ENCODE measurements at regions not wholly inside any gene's neighbourhood (a gene's known extent, or its start where the extent isn't known, plus 50 kb on each side); places are given as distances from the start of the nearest gene placed in this dataset.

- no peak overlapping the region for H3K4me3 ChIP-seq
- TF ChIP-seq CTCF (IDR thresholded peaks at IDR 0.05) (no peak), POLR2A (IDR thresholded peaks at IDR 0.05) (no peak)
- H3K27me3 ChIP-seq: no peaks in the 10 kb centered on the region
- no peak for DNase-seq
- intact Hi-C loops (cut with DNase I): no loop called here
- H3K9me3 ChIP-seq (replicated peaks in 1 of 3): no peaks in the 10 kb centered on the region
- H3K36me3 ChIP-seq (replicated peaks in 1 of 2): no peaks in the 10 kb centered on the region
- no peaks in the 10 kb centered on the region for H3K4me1 ChIP-seq (replicated peaks in 1 of 2)
- WGBS, 4 donors: 70 to 79% (median 75%) methylated on average over 3 of the region's 3 CpGs
- no peak overlapping the region for H3K27ac ChIP-seq
Measured at GRCh38 chr3:157578181-157578580, 75.0 kb upstream of the VEPH1 start.

- intact Hi-C loops (cut with DNase I): loop anchor here in 1 of 2 donors (5.0 kb wide), 1 partner anchor 42 kb away; no protein-coding TSS in a partner anchor
Measured at GRCh38 chr3:157574531-157574930, 71.3 kb upstream of the VEPH1 start.

GRCh38 chr3:157573780-157574378 lies 70.7 kb upstream of the VEPH1 start:
- Histone ChIP-seq H3K27ac (no peak overlapping the region), H3K9me3 (replicated peaks in 1 of 3) (no peaks in the 10 kb centered on the region), H3K4me1 (replicated peaks in 1 of 2) (no peaks in the 10 kb centered on the region), H3K4me3 (no peak overlapping the region), H3K36me3 (replicated peaks in 1 of 2) (no peaks in the 10 kb centered on the region), H3K27me3 (no peaks in the 10 kb centered on the region)
- no peak for TF ChIP-seq CTCF (IDR thresholded peaks at IDR 0.05)
- TF ChIP-seq POLR2A (IDR thresholded peaks at IDR 0.05): no peak
- intact Hi-C loops (cut with DNase I): loop anchor here (2.0 to 5.0 kb wide), 2 partner anchors 39 to 42 kb away; no protein-coding TSS in a partner anchor
- 59 to 77% (median 62%) methylated on average over 1 of the region's 1 CpG for WGBS, 4 donors
- no peak for DNase-seq

More at GRCh38 chr3:157574531-157574930, 71.3 kb upstream of the VEPH1 start:
- Histone ChIP-seq H3K27ac (no peak overlapping the region), H3K27me3 (no peaks in the 10 kb centered on the region), H3K36me3 (replicated peaks in 1 of 2) (no peaks in the 10 kb centered on the region), H3K4me3 (no peak overlapping the region), H3K9me3 (replicated peaks in 1 of 3) (no peaks in the 10 kb centered on the region), H3K4me1 (replicated peaks in 1 of 2) (no peaks in the 10 kb centered on the region)
- 59 to 70% (median 64%) methylated on average over 3 of the region's 3 CpGs for WGBS, 4 donors
- DNase-seq: no peak
- TF ChIP-seq CTCF (IDR thresholded peaks at IDR 0.05): no peak
- no peak for TF ChIP-seq POLR2A (IDR thresholded peaks at IDR 0.05)

GRCh38 chr3:157573281-157573680 lies 70.1 kb upstream of the VEPH1 start:
- no peak overlapping the region for H3K27ac ChIP-seq
- no peak overlapping the region for H3K4me3 ChIP-seq
- H3K27me3 ChIP-seq: no peaks in the 10 kb centered on the region
- H3K4me1 ChIP-seq (replicated peaks in 1 of 2): no peaks in the 10 kb centered on the region
- intact Hi-C loops (cut with DNase I): loop anchor here (2.0 to 5.0 kb wide), 2 partner anchors 38 to 41 kb away; no protein-coding TSS in a partner anchor
- no peaks in the 10 kb centered on the region for H3K36me3 ChIP-seq (replicated peaks in 1 of 2)
- TF ChIP-seq POLR2A (IDR thresholded peaks at IDR 0.05) (no peak), CTCF (IDR thresholded peaks at IDR 0.05) (no peak)
- H3K9me3 ChIP-seq (replicated peaks in 1 of 3): no peaks in the 10 kb centered on the region
- WGBS, 4 donors: 64 to 84% (median 80%) methylated on average over 1 of the region's 1 CpG
- no peak for DNase-seq
